ENCODE measurements at regions not wholly inside any gene's neighbourhood (a gene's known extent, or its start where the extent isn't known, plus 50 kb on each side); places are given as distances from the start of the nearest gene placed in this dataset.

GRCh38 chr5:167785901-167786300 lies 505.5 kb upstream of the WWC1 start:
- DNase-seq (ENCODE audit: low read depth, low spot score), result no peak

DNA sequence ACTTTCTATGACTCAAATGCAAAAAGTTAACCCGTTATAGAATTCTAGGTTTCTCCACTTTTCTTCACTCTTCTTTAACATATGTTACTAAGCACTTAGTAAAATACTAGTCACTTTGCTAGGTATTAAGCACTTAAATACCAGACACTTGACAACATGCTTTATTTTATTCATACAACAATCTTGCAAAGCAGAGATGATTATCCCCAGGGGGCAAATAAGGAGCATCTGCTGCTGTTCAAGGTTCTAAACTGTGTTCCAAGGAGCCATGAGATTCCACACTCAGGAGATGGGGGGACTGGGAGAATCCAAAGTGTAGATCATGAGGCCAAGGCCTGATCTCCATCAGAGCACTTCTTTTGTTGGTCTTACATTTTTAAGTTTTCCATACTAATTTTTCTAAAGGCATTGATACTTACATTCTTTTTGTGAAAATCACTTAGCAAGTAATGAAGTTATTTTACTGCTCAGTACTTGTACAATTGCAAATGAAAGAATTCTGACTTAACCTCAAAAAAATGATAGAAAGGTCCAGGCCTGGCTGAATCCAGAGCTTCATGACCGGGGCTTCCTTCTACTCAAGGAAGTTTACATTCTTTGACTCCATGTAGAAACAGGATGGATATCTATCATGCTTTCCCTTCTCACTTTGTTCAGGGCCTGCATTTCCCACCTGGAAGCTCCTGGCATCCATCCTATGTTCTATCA lies 504.4 kb upstream of the WWC1 start:
- DNase-seq (ENCODE audit: low read depth, low spot score), result no peak

- DNase-seq (ENCODE audit: low read depth, low spot score), result no peak
These were observed 501.4 kb upstream of the WWC1 start for GRCh38 chr5:167790045-167790444.

GRCh38 chr5:167790462-167791260 lies 500.8 kb upstream of the WWC1 start:
- no peak for DNase-seq (ENCODE audit: low read depth, low spot score)

- no peak for DNase-seq (ENCODE audit: low read depth, low spot score)
These were observed 498.9 kb upstream of the WWC1 start for GRCh38 chr5:167792514-167792913.

DNA sequence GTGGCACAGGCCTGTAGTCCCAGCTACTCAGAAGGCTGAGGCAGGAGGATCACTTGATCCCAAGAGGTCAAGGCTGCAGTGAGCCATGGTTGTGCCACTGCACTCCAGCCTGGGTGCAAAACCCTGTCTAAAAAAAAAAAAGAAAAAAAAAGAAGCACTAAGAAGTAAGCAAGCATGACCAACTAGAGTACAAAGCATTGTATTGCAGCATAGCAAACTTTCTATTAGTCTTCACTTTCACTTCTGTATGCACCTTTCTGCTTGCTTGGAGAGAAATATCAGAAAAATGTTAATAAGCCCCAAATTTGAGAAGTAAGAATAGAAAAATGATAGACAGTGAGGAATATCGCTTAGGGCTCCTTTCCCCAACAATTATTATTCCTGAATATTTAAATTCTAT lies 497.7 kb upstream of the WWC1 start:
- no peak for DNase-seq (ENCODE audit: low read depth, low spot score)

- no peak for DNase-seq (ENCODE audit: low read depth, low spot score)
These were observed 497.3 kb upstream of the WWC1 start for GRCh38 chr5:167794121-167794520.

DNA sequence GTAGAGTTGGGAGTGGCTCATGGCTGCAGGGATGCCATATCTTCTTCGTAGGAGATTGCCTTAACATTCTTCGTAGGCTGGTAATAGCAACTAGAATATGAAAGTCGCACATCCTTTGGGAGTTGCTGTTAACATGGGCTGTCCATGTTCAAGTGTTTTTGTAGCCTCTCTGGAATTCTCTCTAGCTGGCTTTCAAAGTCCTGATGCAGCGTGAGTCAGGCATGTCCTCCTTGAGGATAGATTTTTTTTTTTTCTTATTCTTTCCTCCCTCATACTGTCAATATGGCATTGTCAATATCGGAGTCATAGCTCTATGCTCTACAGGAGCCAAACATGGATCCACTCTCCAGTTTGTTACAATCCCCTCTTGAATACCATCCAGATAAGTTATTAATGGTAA lies 494.8 kb upstream of the WWC1 start:
- no peak for DNase-seq (ENCODE audit: low read depth, low spot score)

GRCh38 chr5:167797933-167798332 lies 493.5 kb upstream of the WWC1 start:
- DNase-seq (ENCODE audit: low read depth, low spot score), result no peak

DNA sequence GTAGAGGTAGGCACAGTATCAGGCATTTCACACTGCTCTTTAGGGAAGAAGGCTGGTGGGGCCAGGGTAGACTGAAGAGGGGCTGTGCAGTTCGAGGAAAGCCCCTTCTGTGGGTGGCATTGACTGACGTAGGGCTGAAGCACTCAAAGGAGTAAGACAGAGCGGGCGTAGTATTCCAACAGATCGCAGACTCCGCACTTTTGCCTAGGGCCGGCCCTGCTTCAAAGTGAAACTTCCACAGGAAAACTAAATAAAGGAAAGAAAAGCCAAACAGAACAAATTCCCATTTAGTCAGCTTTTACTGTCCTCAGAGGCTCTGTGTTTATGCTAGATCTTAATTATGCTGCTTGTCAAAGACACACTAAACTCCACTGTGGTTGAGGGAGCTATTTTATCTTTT lies 493.0 kb upstream of the WWC1 start:
- no peak for DNase-seq (ENCODE audit: low read depth, low spot score)

DNA sequence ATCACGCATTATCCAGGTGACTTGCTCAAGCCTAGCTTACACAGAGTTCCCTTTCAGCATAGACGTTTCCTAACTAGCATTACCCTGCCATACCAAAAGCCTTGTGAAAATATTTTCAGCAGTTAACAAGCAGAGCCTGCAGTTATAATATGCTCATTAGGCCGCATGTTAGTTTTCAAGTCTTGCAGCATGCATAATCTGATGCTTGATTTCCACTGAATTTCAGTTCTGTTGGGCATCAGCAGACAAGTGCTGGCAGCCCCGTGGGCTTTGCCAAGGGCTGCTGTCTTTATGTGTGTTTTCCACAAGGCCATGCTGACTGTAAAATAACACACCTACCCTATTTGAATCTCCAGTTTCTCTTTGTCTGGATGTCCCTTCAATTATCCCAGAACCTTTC lies 491.0 kb upstream of the WWC1 start:
- DNase-seq (ENCODE audit: low read depth, low spot score), result no peak

DNA sequence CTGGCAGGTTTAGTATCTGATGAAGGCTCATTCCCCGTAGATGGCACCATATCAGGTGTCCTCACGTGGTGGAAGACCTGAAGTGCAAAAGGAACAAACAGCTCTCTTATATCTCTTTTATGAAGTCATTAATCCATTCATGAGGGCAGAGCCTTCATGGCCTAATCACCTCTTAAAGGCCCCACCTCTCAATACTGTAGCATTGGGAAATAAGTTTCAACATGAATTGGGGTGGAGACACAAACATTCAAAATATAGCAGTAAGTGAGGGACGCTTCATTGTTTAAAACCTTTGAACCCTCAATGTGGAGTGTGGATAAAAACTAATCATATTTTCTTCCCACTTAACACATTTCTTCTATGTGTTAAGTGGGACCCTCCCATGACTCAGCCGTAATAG lies 489.4 kb upstream of the WWC1 start:
- no peak for DNase-seq (ENCODE audit: low read depth, low spot score)

GRCh38 chr5:167802755-167803431 lies 488.6 kb upstream of the WWC1 start:
- DNase-seq (ENCODE audit: low read depth, low spot score), result no peak

DNA sequence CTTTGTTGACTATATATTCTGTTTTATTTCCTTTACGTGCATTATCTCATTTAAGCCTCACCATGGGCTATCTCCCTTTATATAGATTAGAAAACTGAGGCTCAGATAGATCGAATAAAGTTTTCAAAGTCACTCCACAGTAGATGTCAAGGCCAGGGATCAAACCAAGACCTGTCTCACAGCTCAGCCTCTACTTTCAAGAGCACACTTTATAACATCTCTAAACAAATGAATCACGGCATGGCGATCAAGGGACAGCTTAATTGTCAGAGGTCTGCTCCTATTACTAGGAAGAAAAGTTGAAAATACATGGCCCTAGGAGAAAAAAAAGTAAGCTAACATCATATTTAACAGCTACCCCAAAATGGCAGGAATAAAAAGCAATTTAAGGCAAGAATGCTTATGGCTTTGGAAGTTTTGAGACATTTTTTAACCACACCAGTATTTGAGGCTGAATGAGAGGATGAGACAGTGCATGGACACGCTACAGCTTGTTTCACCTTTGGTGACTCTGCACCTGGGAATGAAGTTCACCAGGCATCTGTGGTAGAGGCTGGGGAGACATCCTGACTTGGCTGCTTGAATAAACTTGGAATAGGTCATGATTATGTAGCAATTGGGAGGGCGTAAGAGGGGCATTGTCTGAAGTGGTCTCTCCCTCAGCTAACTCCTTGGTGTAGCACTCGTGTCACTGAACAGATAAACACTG lies 486.8 kb upstream of the WWC1 start:
- no peak for DNase-seq (ENCODE audit: low read depth, low spot score)

GRCh38 chr5:167810573-167810972 lies 480.9 kb upstream of the WWC1 start:
- no peak for DNase-seq (ENCODE audit: low read depth, low spot score)

DNA sequence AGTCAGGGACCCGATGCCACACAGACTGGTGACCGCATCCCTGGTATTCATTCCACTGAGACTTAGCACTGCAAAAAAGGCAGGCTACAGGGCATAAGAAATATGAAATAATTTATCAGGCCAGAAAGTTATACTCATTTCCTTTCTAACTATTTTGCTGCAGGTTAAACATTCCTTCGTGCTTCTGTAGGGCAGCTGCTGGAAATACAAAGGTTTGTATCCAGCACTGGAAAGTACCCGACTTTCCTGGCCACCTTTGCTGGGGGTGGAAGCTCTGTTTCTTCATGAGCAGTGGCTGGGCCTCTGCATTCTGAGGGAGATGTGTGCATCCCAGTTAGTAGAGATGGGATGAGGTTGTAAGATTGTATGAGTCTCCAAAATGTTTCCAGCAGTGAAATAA lies 478.6 kb upstream of the WWC1 start:
- DNase-seq (ENCODE audit: low read depth, low spot score), result no peak

- no peak for DNase-seq (ENCODE audit: low read depth, low spot score)
These were observed 478.1 kb upstream of the WWC1 start for GRCh38 chr5:167813389-167813788.

DNA sequence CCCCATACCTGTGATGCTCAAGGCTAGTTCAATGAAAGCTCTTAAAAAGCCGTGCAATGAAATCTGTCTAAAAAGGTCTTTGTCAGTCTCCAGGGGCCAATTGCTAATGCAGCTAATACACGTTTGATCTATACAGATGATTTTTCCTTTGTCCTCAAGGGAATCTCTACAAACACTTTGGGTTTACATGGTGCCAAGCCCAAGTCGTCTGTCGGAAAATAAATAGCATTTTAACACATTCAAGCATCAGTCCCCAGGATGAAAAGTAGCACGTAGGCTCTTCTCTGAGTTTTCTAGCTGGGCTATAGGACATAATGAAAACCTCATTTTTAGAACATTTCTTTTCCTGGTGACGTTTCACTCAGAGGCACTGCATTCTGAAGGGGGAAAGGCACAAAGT lies 477.4 kb upstream of the WWC1 start:
- DNase-seq (ENCODE audit: low read depth, low spot score), result no peak

DNA sequence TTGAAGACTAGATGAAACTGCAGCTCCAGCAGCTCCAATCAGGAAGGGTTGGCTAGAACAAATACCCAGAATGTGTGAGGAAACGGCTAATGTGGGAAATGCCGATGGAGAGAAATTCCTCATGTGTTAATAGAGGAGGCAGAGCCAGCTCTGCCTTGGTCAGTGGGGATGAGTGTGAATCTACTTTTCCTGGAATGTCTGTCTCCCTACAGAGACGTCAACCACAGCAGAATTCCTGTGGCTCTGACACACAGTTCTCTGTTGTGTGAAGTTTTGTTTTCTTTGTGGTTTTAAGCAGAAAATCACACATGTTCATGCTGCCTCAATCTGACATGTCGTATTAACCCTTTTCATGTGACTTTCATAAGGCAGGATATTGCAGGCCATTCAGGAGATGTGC lies 476.6 kb upstream of the WWC1 start:
- no peak for DNase-seq (ENCODE audit: low read depth, low spot score)

DNA sequence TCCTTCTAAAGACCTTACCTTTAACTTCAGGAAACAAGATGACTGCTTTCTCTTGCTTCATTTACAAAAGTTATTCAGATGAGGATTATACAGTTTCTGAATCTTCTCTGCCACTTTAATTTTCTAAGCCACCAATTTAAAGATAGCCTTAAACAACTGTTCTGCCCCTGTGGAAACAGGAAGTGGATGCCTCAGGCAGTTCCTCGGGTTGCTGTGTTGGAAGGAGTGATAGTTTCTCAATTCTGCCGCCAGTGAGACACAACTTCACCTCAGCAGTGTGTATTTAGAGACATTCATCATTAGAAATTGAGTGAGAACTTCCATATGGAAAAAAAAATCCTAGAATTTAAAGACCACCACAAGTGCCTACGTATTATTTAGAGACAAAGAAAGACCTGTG lies 475.1 kb upstream of the WWC1 start:
- no peak for DNase-seq (ENCODE audit: low read depth, low spot score)

DNA sequence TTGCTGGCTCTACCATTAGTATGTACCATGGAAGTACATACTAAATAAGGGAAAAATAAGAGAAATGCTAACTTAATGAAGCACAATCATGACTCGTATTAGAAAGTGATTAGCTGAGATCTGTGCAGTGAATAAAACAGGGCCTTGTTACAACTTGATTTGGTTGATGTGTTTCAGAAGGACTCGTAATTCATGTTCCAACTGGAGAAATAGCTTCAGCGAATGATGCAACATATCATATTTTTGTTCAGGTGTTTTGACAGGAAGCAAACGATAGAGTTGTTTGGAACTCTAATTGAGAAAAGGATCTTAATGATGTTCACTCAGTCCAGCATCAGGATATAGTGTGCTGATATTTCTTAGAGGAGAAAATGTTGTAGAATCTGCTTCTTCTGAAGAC lies 474.6 kb upstream of the WWC1 start:
- DNase-seq (ENCODE audit: low read depth, low spot score), result no peak

- DNase-seq (ENCODE audit: low read depth, low spot score), result no peak
These were observed 472.0 kb upstream of the WWC1 start for GRCh38 chr5:167819406-167819805.

Data from pulmonary artery endothelial cell (primary cell).